ENCODE measurements at regions not wholly inside any gene's neighbourhood (a gene's known extent, or its start where the extent isn't known, plus 50 kb on each side); places are given as distances from the start of the nearest gene placed in this dataset.

DNA sequence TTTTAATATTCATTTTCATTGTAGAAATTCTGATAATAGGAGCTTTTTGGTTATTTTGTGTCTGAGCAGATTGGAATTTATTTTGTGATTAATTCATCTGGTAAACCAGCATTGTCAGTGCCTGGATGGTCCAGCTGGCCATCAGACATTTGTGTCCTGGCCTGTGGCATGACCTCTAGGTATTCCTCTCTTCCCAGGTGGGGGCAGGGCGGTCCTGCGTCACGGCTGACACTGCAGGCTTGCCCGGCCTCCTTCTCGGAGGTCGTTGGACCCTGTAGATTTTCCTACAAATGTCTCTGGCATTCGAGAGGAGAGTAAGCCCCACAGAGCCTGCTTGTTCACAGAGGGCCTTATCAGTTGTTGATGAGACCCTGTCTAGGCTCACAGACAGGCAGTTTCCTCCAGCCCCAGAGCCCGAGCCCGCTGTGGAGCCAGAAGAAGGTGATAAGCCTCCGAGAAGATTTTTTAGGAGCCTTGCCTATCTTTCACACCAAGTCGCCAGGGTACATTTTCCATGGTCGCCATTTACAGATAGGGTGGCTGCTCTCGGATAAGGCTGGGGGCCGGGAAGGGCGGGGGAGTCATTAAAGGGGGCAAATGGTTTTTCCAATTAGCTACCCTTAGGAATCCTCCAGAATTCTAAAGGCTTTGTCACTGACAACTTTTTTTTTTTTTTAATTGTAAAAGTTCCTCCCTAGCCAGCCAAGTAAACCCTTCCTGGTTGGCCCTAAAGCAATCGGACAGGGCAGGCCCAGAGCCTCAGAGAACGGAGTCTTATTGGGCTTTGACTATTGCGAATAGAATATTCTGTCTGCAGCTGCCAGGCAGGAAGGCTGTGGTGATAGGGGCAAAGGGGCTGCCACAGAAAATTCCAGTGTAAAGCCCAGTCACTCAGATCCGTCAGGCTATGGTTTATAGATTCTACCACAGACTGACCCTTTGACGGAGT lies 78.1 kb upstream of the TBX20 start:
- no peak for DNase-seq

- no peak for DNase-seq
Measured at GRCh38 chr7:35329026-35329425, 75.1 kb upstream of the TBX20 start.

GRCh38 chr7:35319606-35320005 lies 65.7 kb upstream of the TBX20 start:
- no peak for DNase-seq

DNA sequence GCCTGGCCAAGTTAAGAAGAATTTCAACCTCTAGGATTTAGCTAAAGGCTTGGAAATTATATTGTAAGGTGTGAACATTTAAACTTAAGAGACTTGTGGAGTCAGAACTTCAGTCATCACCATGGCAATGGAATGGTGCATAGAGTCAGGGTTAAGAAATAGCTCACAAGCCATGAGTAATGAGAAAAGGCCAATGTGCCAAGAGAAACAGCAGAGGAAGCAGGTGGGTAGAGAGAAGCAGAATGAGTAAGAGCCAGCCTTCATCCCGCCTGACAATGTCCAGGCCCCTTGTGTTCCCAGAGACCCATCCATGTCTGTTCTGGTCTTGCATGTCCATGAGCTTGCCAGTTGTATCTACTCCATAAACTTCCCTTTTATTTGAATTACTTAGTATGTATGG lies 62.6 kb upstream of the TBX20 start:
- DNase-seq = no peak

GRCh38 chr7:35315517-35315916 lies 61.6 kb upstream of the TBX20 start:
- no peak for DNase-seq

DNA sequence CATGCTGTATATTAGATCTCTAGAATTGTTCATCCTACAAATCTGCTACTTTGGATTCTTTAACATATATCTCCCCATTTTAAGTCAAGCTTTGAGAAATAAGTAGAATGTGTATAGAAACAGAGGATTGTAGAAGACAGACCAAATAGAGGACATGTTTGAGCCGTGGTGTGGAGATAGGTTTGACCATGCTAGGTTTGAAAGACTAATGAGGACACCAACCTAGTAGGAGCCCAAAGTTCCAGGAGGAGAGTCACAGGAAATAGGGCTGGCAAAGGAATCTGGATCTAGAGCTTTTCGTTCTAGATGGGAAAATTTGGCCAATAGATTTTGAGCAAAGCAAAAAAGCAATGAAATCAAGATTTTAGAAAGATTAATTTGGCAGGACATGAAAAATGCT lies 60.5 kb upstream of the TBX20 start:
- DNase-seq = no peak

DNA sequence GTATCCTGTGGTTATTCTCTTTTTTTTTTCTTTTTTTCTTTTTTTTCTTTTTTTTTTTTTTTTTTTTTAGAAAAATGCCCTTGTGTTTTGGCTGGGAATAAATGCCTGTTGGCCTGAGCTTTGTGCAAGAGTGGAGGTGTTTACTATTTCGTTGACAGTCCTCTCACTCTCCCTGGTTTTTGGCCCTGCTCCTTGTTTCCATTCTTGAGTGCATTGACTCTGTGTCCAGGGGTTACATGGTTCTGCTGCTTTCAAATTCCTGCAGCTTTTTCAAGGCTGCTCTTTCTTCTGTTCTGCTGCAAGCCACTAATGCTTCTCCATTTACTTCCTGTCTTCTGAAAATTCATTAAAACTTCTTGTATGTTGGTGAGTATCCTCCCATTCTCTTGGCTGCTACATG lies 59.7 kb upstream of the TBX20 start:
- no peak for DNase-seq

All from inflammatory macrophage treated with lipopolysaccharide for 1 hour (primary cell).